ENCODE measurements at regions not wholly inside any gene's neighbourhood (a gene's known extent, or its start where the extent isn't known, plus 50 kb on each side); places are given as distances from the start of the nearest gene placed in this dataset.

DNA sequence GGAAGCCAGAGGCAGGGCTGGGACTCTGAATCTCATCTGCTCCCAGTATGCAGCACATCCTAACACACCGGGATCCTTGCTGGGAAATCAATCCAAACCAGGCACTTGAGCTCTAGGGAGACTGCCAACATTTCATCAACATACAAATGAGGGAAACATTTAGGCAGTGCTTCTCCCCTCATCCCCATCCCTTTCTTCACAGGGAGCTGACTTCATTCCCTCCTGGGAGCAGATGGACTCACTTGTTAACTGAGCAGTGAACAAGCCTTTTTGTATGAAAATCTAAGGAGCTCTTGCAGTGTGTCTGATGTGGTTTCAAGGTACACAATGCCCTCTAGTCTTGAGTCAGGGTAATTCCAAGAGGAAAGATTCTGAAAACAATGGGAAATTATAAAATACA lies 96.3 kb downstream of the TMEM114 start:
- H3K4me1 Mint-ChIP-seq (ENCODE audit: low read depth): peaks cover 6% of the 10 kb centered on the region
- H3K27ac Mint-ChIP-seq: no peak overlapping the region
- no peaks in the 10 kb centered on the region for H3K36me3 Mint-ChIP-seq (ENCODE audit: insufficient read depth)
- peaks cover 23% of the 10 kb centered on the region for H3K27me3 Mint-ChIP-seq
- no peak for DNase-seq (ENCODE audit: low spot score, unreplicated experiment)
- TF ChIP-seq, protein P1, sequence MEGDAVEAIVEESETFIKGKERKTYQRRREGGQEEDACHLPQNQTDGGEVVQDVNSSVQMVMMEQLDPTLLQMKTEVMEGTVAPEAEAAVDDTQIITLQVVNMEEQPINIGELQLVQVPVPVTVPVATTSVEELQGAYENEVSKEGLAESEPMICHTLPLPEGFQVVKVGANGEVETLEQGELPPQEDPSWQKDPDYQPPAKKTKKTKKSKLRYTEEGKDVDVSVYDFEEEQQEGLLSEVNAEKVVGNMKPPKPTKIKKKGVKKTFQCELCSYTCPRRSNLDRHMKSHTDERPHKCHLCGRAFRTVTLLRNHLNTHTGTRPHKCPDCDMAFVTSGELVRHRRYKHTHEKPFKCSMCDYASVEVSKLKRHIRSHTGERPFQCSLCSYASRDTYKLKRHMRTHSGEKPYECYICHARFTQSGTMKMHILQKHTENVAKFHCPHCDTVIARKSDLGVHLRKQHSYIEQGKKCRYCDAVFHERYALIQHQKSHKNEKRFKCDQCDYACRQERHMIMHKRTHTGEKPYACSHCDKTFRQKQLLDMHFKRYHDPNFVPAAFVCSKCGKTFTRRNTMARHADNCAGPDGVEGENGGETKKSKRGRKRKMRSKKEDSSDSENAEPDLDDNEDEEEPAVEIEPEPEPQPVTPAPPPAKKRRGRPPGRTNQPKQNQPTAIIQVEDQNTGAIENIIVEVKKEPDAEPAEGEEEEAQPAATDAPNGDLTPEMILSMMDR (IDR thresholded peaks at IDR 0.05; ENCODE audit: unreplicated experiment): no peak
- peaks cover 3% of the 10 kb centered on the region for H3K9me3 Mint-ChIP-seq (ENCODE audit: low read depth)
- H3K4me3 Mint-ChIP-seq (ENCODE audit: low read depth): no peak overlapping the region

DNA sequence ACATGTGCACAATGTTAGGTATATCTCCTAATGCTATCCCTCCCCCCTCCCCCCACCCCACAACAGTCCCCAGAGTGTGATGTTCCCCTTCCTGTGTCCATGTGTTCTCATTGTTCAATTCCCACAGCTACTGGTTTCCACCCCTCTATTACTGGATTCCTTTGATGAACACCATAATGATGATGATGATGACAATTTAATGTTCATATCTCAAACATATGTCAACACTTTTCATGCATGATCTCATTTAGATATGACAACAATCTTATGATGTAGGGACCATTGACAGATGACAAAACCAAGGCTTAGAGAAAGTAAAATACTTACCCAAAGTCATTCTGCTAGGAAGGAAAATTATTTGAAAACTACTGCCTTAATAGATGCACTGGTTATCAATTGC lies 97.6 kb downstream of the TMEM114 start:
- peaks cover 3% of the 10 kb centered on the region for H3K9me3 Mint-ChIP-seq (ENCODE audit: low read depth)
- H3K36me3 Mint-ChIP-seq (ENCODE audit: insufficient read depth): no peaks in the 10 kb centered on the region
- peaks cover 21% of the 10 kb centered on the region for H3K27me3 Mint-ChIP-seq

DNA sequence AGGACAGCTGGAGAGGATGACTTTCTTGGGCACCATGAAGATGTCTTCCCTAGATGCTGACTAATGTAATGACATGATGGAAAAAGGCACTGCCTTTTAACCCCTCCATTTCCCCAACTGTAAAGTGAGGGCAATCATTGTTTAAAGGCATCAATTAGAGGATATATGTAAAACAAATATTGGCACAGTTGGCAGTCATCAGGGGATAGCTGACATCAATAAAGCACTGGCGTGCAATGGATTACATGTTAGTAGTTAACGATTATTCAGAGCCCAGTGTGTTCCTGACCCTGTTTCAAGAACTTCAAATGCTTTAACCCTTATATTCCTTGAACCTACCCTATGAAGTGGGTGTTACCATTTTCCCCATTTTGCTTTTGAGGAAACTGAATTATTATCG lies 100.7 kb downstream of the TMEM114 start:
- Mint-ChIP-seq H3K27me3 (peaks cover 29% of the 10 kb centered on the region), H3K4me3 (ENCODE audit: low read depth) (no peak overlapping the region), H3K4me1 (ENCODE audit: low read depth) (peaks cover 6% of the 10 kb centered on the region), H3K9me3 (ENCODE audit: low read depth) (no peaks in the 10 kb centered on the region), H3K27ac (no peak overlapping the region), H3K36me3 (ENCODE audit: insufficient read depth) (no peaks in the 10 kb centered on the region)
- TF ChIP-seq, protein P1 (IDR thresholded peaks at IDR 0.05; ENCODE audit: unreplicated experiment): no peak
- no peak for DNase-seq (ENCODE audit: low spot score, unreplicated experiment)

More for the DNA sequence above, 97.6 kb downstream of the TMEM114 start:
- peaks cover 6% of the 10 kb centered on the region for H3K4me1 Mint-ChIP-seq (ENCODE audit: low read depth)
- TF ChIP-seq, protein P1 (IDR thresholded peaks at IDR 0.05; ENCODE audit: unreplicated experiment): no peak
- DNase-seq (ENCODE audit: low spot score, unreplicated experiment): no peak
- no peak overlapping the region for H3K4me3 Mint-ChIP-seq (ENCODE audit: low read depth)
- no peak overlapping the region for H3K27ac Mint-ChIP-seq

DNA sequence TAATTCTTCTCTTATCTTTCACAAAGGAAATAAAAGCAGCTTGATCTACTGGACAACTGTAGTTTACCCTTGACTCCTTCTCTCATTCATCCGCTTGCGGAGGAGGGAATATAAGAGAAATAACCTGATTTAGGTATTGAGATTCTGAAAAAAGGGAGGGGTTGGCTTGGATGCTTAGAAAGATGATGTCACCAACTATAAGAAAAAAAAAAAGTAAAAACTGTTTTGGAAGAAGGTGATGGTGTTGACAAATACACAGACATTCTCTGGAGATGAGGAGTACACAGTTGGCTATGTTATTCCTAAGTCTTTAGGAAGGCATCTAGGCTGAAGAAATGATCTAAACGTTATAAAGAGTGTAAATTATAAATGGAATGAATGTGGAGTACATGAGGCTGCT lies 103.3 kb downstream of the TMEM114 start:
- Mint-ChIP-seq H3K4me3 (ENCODE audit: low read depth) (no peak overlapping the region), H3K27me3 (peaks cover 23% of the 10 kb centered on the region), H3K36me3 (ENCODE audit: insufficient read depth) (no peaks in the 10 kb centered on the region), H3K4me1 (ENCODE audit: low read depth) (peaks cover 6% of the 10 kb centered on the region), H3K27ac (no peak overlapping the region), H3K9me3 (ENCODE audit: low read depth) (no peaks in the 10 kb centered on the region)
- TF ChIP-seq, protein P1 (IDR thresholded peaks at IDR 0.05; ENCODE audit: unreplicated experiment): no peak
- no peak for DNase-seq (ENCODE audit: low spot score, unreplicated experiment)

DNA sequence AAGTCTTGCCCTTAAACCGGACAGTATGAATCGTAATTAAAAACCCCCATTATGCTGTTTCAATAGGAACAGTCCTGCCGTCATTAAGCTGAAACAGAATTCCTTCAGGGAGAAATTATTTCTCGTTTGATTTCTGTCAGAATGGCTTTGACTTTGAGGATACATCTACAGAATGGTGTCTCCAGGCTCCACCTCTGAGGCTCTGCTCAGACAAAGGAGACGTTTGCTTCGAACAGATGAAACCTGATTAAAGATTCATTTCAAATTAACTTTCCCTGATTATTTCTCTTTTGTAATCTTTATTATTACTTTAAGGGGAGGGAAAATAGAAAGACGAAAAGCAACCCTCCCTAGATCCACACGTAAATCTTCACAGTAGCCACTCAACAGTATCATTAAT lies 106.9 kb downstream of the TMEM114 start:
- TF ChIP-seq, protein P1 (IDR thresholded peaks at IDR 0.05; ENCODE audit: unreplicated experiment): no peak
- Mint-ChIP-seq H3K27ac (no peak overlapping the region), H3K36me3 (ENCODE audit: insufficient read depth) (no peaks in the 10 kb centered on the region), H3K4me1 (ENCODE audit: low read depth) (no peaks in the 10 kb centered on the region), H3K27me3 (peaks cover 36% of the 10 kb centered on the region), H3K9me3 (ENCODE audit: low read depth) (no peaks in the 10 kb centered on the region), H3K4me3 (ENCODE audit: low read depth) (no peak overlapping the region)
- DNase-seq (ENCODE audit: low spot score, unreplicated experiment): no peak
